ENCODE measurements at regions not wholly inside any gene's neighbourhood (a gene's known extent, or its start where the extent isn't known, plus 50 kb on each side); places are given as distances from the start of the nearest gene placed in this dataset.

DNA sequence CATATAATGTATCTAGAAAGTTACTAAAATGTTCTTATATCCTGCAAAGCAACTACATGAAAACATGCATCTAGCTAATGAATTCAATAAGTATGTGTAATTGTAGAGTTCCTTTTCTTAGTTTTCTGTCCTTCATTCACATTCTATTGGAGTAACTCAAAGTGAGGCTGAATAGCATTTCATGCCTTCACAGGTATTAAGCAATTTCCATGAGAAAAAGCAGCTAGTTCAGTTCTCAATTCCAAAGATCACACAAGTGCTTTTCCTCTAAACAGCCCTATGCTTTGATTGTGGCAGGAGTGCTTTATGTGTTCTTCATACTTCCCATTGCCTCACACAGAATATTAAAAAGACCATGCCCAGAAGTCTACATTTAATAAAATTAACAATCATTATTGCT lies 274.9 kb downstream of the RFPL4B start:
- TF ChIP-seq, protein P1, sequence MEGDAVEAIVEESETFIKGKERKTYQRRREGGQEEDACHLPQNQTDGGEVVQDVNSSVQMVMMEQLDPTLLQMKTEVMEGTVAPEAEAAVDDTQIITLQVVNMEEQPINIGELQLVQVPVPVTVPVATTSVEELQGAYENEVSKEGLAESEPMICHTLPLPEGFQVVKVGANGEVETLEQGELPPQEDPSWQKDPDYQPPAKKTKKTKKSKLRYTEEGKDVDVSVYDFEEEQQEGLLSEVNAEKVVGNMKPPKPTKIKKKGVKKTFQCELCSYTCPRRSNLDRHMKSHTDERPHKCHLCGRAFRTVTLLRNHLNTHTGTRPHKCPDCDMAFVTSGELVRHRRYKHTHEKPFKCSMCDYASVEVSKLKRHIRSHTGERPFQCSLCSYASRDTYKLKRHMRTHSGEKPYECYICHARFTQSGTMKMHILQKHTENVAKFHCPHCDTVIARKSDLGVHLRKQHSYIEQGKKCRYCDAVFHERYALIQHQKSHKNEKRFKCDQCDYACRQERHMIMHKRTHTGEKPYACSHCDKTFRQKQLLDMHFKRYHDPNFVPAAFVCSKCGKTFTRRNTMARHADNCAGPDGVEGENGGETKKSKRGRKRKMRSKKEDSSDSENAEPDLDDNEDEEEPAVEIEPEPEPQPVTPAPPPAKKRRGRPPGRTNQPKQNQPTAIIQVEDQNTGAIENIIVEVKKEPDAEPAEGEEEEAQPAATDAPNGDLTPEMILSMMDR (IDR thresholded peaks at IDR 0.05; ENCODE audit: low read depth, low read length): no peak
- H3K4me3 ChIP-seq (replicated peaks in 1 of 2; ENCODE audit: low read depth in 2 of 2, low read length in 2 of 2): no peak overlapping the region
- DNase-seq (ENCODE audit: low read depth in 2 of 2): no peak

DNA sequence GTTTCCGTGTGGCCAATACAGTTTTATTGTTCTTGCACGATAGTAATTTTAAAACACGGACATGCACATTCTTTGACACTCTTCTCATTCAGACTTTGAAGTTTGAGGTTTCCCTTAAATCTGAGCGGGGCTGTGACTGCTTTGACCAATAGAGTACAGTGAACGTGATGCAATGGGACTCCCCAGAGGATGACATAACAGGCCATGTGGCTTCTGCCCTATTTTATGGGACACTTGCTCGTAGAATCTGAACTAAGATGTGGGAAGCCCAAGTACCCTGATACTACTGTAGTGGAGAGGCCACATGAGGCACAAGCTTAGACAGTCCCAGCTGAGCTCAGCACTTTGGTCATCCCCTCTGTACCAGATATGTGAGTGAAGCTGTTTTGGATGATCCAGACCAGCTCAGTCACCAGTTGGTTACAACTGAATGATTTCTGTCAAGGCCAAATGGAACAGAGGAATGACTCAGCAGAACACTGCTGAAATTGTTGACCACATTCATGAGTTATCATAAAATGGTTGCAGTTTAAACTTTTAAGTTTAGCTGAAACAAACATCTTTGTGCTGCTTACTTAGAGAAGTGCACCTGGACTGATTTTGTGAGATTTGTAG lies 279.4 kb downstream of the RFPL4B start:
- TF ChIP-seq, protein P1 (IDR thresholded peaks at IDR 0.05; ENCODE audit: low read depth, low read length): no peak
- H3K4me3 ChIP-seq (replicated peaks in 1 of 2; ENCODE audit: low read depth in 2 of 2, low read length in 2 of 2): no peak overlapping the region
- peak; percentile 37 to 83 for DNase-seq (ENCODE audit: low read depth in 2 of 2)

DNA sequence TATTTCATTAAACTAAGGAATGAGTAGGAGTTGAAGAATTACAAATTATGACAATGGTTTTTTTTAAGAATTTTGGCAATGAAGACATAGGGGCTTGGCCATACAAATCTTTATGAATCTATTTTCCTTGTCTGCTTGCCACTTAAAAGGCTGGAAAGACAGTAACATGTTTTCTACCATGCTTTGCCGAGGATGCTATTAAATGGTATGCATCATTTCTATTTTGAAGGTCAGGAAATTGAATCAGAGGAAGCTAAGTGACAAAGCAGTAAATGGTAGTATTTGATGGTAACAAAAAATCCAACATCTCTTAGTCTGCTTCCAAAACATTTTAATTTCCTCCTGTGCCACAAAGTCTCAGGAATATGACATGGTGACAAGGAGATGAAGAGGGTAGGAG lies 287.2 kb downstream of the RFPL4B start:
- DNase-seq (ENCODE audit: low read depth in 2 of 2): no peak
- TF ChIP-seq, protein P1 (IDR thresholded peaks at IDR 0.05; ENCODE audit: low read depth, low read length): no peak
- no peak overlapping the region for H3K4me3 ChIP-seq (replicated peaks in 1 of 2; ENCODE audit: low read depth in 2 of 2, low read length in 2 of 2)

DNA sequence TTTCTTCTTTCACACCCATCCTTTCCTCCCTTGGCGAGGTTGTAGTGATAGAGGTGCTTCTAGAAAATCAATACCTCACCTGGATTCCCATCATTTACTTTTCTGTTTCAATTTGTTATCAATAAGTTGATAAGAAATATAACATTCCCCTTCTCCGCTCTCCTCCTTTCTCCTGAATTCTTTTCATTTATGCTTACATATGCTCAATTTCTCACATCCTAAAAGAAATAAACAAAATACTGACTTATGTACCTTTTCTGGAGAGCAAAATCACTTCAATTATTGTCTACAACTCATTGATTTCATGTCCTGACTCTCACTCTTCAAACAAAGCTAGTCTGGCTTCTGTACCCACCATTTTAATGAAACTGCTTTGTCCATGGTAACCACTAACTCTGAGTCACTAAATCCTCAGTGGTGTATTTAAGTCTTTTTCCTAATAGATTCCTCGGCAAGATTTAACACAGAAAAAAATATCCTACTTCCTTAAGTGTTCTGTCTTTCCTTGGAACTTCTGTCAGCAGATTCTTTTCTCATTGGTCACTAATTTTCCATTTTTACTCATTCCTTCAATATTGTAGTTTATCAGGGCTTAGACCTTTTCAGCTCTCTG lies 289.6 kb downstream of the RFPL4B start:
- TF ChIP-seq, protein P1 (IDR thresholded peaks at IDR 0.05; ENCODE audit: low read depth, low read length): no peak
- DNase-seq (ENCODE audit: low read depth in 2 of 2): peak in 1 of 2 donors; percentile 58
- no peak overlapping the region for H3K4me3 ChIP-seq (replicated peaks in 1 of 2; ENCODE audit: low read depth in 2 of 2, low read length in 2 of 2)

DNA sequence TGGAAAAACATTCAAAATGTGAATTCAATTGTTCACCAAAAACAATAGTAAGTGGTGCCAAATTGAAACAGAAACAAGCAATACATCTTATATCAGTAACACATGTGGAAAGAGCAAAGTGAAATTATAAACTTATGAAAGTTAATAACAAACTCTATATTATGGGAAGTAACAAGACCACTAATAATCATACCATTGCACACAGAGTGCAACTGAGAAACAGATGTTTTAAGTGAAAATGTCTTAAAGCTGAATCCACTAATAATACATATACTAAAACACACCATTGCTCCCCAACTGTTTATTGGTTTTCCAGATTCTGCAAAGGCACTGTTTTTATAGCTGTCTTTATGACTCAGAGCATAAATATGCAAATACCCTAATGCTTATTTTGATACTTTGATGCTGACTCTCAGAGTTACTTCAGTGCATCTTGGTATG lies 292.3 kb downstream of the RFPL4B start:
- no peak overlapping the region for H3K4me3 ChIP-seq (replicated peaks in 1 of 2; ENCODE audit: low read depth in 2 of 2, low read length in 2 of 2)
- DNase-seq (ENCODE audit: low read depth in 2 of 2): peak in 1 of 2 donors; percentile 63
- TF ChIP-seq, protein P1 (IDR thresholded peaks at IDR 0.05; ENCODE audit: low read depth, low read length): no peak

DNA sequence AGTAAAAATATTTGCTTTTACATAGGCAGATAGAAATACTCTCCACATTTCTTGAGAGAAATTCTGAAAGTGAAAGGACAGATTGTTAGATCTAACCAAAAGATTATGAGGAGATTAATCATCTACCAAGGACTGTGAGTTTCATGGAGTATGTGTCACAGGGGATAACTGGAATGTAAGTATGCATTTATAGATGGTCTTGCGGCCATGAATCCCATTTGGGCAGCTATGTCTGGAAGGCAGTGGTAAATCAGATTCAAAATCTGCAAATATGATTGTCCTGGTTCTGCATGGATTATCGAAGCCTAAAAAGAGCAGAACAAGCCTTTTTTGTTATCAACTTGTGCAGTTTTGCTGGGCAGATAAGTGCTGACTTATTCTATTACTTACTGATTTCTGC lies 293.8 kb downstream of the RFPL4B start:
- peak in 1 of 2 donors; percentile 69 for DNase-seq (ENCODE audit: low read depth in 2 of 2)
- TF ChIP-seq, protein P1 (IDR thresholded peaks at IDR 0.05; ENCODE audit: low read depth, low read length): no peak
- H3K4me3 ChIP-seq (replicated peaks in 1 of 2; ENCODE audit: low read depth in 2 of 2, low read length in 2 of 2): no peak overlapping the region

Data from cardiac fibroblast (primary cell).